SK-N-SH treated with all-trans-retinoic acid at 6 μM for 48 hours (cell line): ENCODE measurements at regions not wholly inside any gene's neighbourhood (a gene's known extent, or its start where the extent isn't known, plus 50 kb on each side); places are given as distances from the start of the nearest gene placed in this dataset.

Experiments used
- ATAC-seq: fragments of 200-7000 bp; cut with Tn5 transposase; 3 replicates; pipeline ENCODE4 v1.9.1; 2020; ENCODE audit warnings: mild to moderate bottlenecking, moderate library complexity
- ARNTL ChIP-seq: fragments of 450-650 bp; formaldehyde crosslinking; IDR thresholded peaks from 2 replicates; pipeline ENCODE4 v1.5.0; 2020; ENCODE audit warnings: low read depth, mild to moderate bottlenecking, moderate library complexity, borderline replicate concordance
- BACH2 ChIP-seq: fragments of 250-450 bp; sonication (Bioruptor Pico); IDR thresholded peaks from 2 replicates; pipeline ENCODE4 v1.9.0; 2021; ENCODE audit warnings: mild to moderate bottlenecking, borderline replicate concordance
- CREB5 ChIP-seq: fragments of 250-450 bp; sonication (Bioruptor Pico); IDR thresholded peaks from 2 replicates; pipeline ENCODE4 v1.5.1; 2020; ENCODE audit warnings: low read depth, mild to moderate bottlenecking, moderate library complexity
- CSDC2 ChIP-seq: fragments of 250-450 bp; sonication (Bioruptor Pico); IDR thresholded peaks from 2 replicates; pipeline ENCODE4 v1.5.0; 2020; ENCODE audit warnings: mild to moderate bottlenecking, moderate library complexity
- CSRNP3 ChIP-seq: fragments of 250-450 bp; sonication (Bioruptor Pico); IDR thresholded peaks from 2 replicates; pipeline ENCODE4 v1.5.1; 2021; ENCODE audit warnings: mild to moderate bottlenecking, moderate library complexity
- ESRRG ChIP-seq: fragments of 250-450 bp; sonication (Bioruptor Pico); IDR thresholded peaks from 2 replicates; pipeline ENCODE4 v1.6.1; 2021; ENCODE audit warnings: mild to moderate bottlenecking
- GLIS3 ChIP-seq: fragments of 250-450 bp; sonication (Bioruptor Pico); IDR thresholded peaks from 2 replicates; pipeline ENCODE4 v1.5.0; 2020; ENCODE audit warnings: mild to moderate bottlenecking, moderate library complexity
- ISL1 ChIP-seq: fragments of 250-450 bp; sonication (Bioruptor Pico); IDR thresholded peaks from 2 replicates; pipeline ENCODE4 v2.1.2; 2022; ENCODE audit warnings: mild to moderate bottlenecking, moderate library complexity
- OSR1 ChIP-seq: fragments of 250-450 bp; sonication (Bioruptor Pico); IDR thresholded peaks from 2 replicates; pipeline ENCODE4 v1.8.0; 2022; ENCODE audit warnings: moderate library complexity, mild to moderate bottlenecking, inconsistent platforms
- PATZ1 ChIP-seq: fragments of 250-450 bp; sonication (Bioruptor Pico); IDR thresholded peaks from 2 replicates; pipeline ENCODE4 v1.8.0; 2020; ENCODE audit warnings: mild to moderate bottlenecking, moderate library complexity, borderline replicate concordance
- POU6F1 ChIP-seq: fragments of 250-450 bp; sonication (Bioruptor Pico); IDR thresholded peaks from 2 replicates; pipeline ENCODE4 v1.8.0; 2021; ENCODE audit warnings: low read depth, mild to moderate bottlenecking, moderate library complexity, borderline replicate concordance
- PPARA ChIP-seq: fragments of 250-450 bp; sonication (Bioruptor Pico); IDR thresholded peaks from 2 replicates; pipeline ENCODE4 v1.5.0; 2020; ENCODE audit warnings: mild to moderate bottlenecking, borderline replicate concordance
- RARB ChIP-seq: fragments of 250-450 bp; sonication (Bioruptor Pico); IDR thresholded peaks from 2 replicates; pipeline ENCODE4 v1.8.0; 2021; ENCODE audit warnings: mild to moderate bottlenecking, moderate library complexity
- SNAI2 ChIP-seq: fragments of 250-450 bp; sonication (Bioruptor Pico); IDR thresholded peaks from 2 replicates; pipeline ENCODE4 v1.5.0; 2020; ENCODE audit warnings: mild to moderate bottlenecking, moderate library complexity
- TOX ChIP-seq: fragments of 250-450 bp; sonication (Bioruptor Pico); IDR thresholded peaks from 2 replicates; pipeline ENCODE4 v1.8.0; 2021; ENCODE audit warnings: mild to moderate bottlenecking, moderate library complexity, borderline replicate concordance
- ZC3H10 ChIP-seq: fragments of 250-450 bp; sonication (Bioruptor Pico); IDR thresholded peaks from 2 replicates; pipeline ENCODE4 v1.5.1; 2021; ENCODE audit warnings: mild to moderate bottlenecking, moderate library complexity
- ZFP30 ChIP-seq: fragments of 450-650 bp; formaldehyde crosslinking; IDR thresholded peaks from 2 replicates; pipeline ENCODE4 v1.5.0; 2022; ENCODE audit warnings: mild to moderate bottlenecking, moderate library complexity
- ZNF565 ChIP-seq: fragments of 450-650 bp; formaldehyde crosslinking; conservative IDR thresholded peaks from 2 replicates; pipeline ENCODE4 v1.5.0; 2020; ENCODE audit warnings: low read depth, mild to moderate bottlenecking, moderate library complexity
- ZNF70 ChIP-seq: fragments of 450-650 bp; formaldehyde crosslinking; IDR thresholded peaks from 2 replicates; pipeline ENCODE4 v1.5.0; 2020; ENCODE audit warnings: mild to moderate bottlenecking, moderate library complexity
- ZNF8 ChIP-seq: fragments of 450-650 bp; formaldehyde crosslinking; IDR thresholded peaks from 2 replicates; pipeline ENCODE4 v1.5.0; 2020; ENCODE audit warnings: mild to moderate bottlenecking, moderate library complexity

- TF ChIP-seq ZFP30 (CRISPR knock-in tag) (no peak), ESRRG (CRISPR knock-in tag) (no peak)
- ATAC-seq, result no peak
Observed at GRCh38 chr2:221655300-221655699, 83.2 kb upstream of the EPHA4 start.

- no peak for ATAC-seq
Observed at GRCh38 chr2:221653182-221653581, 81.1 kb upstream of the EPHA4 start.

GRCh38 chr2:221649051-221649775 lies 77.1 kb upstream of the EPHA4 start:
- TF ChIP-seq ZNF70 (CRISPR knock-in tag) (no peak), TOX (CRISPR knock-in tag) (no peak)
- no peak for ATAC-seq

More at GRCh38 chr2:221653182-221653581, 81.1 kb upstream of the EPHA4 start:
- no peak for TF ChIP-seq BACH2 (CRISPR knock-in tag)
- TF ChIP-seq CSRNP3 (CRISPR knock-in tag), result no peak
- no peak for TF ChIP-seq CREB5 (CRISPR knock-in tag)
- no peak for TF ChIP-seq ZNF8 (CRISPR knock-in tag)
- TF ChIP-seq PATZ1 (CRISPR knock-in tag), result no peak
- no peak for TF ChIP-seq TOX (CRISPR knock-in tag)
- no peak for TF ChIP-seq SNAI2 (CRISPR knock-in tag)
- TF ChIP-seq OSR1 (CRISPR knock-in tag), result no peak
- TF ChIP-seq CSDC2 (CRISPR knock-in tag), result no peak
- no peak for TF ChIP-seq ISL1 (CRISPR knock-in tag)
- no peak for TF ChIP-seq ZNF70 (CRISPR knock-in tag)
- TF ChIP-seq GLIS3, result no peak
- TF ChIP-seq ZC3H10 (CRISPR knock-in tag), result no peak
- no peak for TF ChIP-seq ARNTL (CRISPR knock-in tag)
- TF ChIP-seq RARB (CRISPR knock-in tag), result no peak
- no peak for TF ChIP-seq POU6F1
- no peak for TF ChIP-seq ZNF565 (CRISPR knock-in tag)
- no peak for TF ChIP-seq ESRRG (CRISPR knock-in tag)
- TF ChIP-seq ZFP30 (CRISPR knock-in tag), result no peak
- TF ChIP-seq PPARA, result no peak

GRCh38 chr2:221642447-221642846 lies 70.3 kb upstream of the EPHA4 start:
- ATAC-seq, result no peak
- TF ChIP-seq TOX (CRISPR knock-in tag) (no peak), CREB5 (CRISPR knock-in tag) (no peak), OSR1 (CRISPR knock-in tag) (no peak), PPARA (no peak), ISL1 (CRISPR knock-in tag) (no peak), ESRRG (CRISPR knock-in tag) (no peak), PATZ1 (CRISPR knock-in tag) (no peak), ZNF8 (CRISPR knock-in tag) (no peak), GLIS3 (no peak), BACH2 (CRISPR knock-in tag) (no peak), ZC3H10 (CRISPR knock-in tag) (no peak), CSRNP3 (CRISPR knock-in tag) (no peak)
